ENCODE measurements at regions not wholly inside any gene's neighbourhood (a gene's known extent, or its start where the extent isn't known, plus 50 kb on each side); places are given as distances from the start of the nearest gene placed in this dataset.
A peak's percentile ranks its signal among the peaks of the same experiment; 100 is the strongest.

- peak overlapping the region; percentile 52 for H3K27ac Mint-ChIP-seq
- DNase-seq (ENCODE audit: low spot score in 2 of 2, unreplicated experiment in 2 of 2) = no peak
- no peak overlapping the region for H3K4me3 Mint-ChIP-seq
- no peaks in the 10 kb centered on the region for H3K9me3 Mint-ChIP-seq
- TF ChIP-seq, protein P1, sequence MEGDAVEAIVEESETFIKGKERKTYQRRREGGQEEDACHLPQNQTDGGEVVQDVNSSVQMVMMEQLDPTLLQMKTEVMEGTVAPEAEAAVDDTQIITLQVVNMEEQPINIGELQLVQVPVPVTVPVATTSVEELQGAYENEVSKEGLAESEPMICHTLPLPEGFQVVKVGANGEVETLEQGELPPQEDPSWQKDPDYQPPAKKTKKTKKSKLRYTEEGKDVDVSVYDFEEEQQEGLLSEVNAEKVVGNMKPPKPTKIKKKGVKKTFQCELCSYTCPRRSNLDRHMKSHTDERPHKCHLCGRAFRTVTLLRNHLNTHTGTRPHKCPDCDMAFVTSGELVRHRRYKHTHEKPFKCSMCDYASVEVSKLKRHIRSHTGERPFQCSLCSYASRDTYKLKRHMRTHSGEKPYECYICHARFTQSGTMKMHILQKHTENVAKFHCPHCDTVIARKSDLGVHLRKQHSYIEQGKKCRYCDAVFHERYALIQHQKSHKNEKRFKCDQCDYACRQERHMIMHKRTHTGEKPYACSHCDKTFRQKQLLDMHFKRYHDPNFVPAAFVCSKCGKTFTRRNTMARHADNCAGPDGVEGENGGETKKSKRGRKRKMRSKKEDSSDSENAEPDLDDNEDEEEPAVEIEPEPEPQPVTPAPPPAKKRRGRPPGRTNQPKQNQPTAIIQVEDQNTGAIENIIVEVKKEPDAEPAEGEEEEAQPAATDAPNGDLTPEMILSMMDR (IDR thresholded peaks at IDR 0.05; ENCODE audit: unreplicated experiment) = no peak
- peaks cover 12% of the 10 kb centered on the region for H3K4me1 Mint-ChIP-seq
- H3K36me3 Mint-ChIP-seq = no peaks in the 10 kb centered on the region
- H3K27me3 Mint-ChIP-seq (ENCODE audit: low read depth) = peaks cover 66% of the 10 kb centered on the region
Observed at GRCh38 chr16:55045756-55046460, 115.2 kb downstream of the IRX5 start.

DNA sequence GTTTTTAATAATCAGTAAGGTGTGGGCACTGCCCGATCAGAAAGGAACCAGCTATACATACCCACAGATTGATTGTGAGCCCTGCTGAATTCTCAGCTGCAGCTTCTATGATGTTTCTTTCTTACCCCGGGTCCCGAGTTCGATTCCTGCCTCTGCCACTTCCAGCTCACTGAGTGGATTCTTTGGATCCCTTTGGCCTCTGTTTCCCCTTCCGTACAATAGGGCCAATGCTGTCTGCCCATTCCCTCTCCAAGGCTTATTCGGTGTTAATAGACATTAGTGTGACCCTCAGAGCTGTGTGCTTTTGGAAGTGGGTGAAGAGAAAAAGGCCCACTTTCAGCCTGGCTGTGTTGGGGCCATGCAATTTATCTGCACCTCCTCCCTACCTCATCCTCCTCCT lies 115.8 kb downstream of the IRX5 start:
- no peaks in the 10 kb centered on the region for H3K36me3 Mint-ChIP-seq

DNA sequence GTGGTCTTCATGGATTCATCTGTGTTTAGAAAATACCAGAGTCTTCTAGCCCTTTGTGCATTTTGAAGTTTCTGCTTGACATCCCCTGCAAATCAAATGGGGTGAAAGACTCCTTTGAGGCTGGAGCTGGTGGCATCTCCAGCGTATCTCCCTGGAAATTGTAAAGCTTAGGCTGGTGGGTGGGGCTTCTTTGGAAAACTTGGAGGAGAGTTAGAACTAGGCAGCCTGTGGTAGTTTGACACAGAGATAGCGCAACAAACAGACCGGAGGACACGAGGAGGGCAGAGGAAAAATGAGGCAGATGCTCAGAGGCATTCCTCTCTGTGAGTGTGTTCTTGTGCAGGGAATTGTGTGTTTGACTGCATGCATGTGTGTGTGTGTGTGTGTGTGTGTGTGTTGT lies 116.3 kb downstream of the IRX5 start:
- TF ChIP-seq, protein P1 (IDR thresholded peaks at IDR 0.05; ENCODE audit: unreplicated experiment) = no peak
- H3K4me3 Mint-ChIP-seq = no peak overlapping the region
- no peak for DNase-seq (ENCODE audit: low spot score in 2 of 2, unreplicated experiment in 2 of 2)
- H3K27me3 Mint-ChIP-seq (ENCODE audit: low read depth) = peaks cover 58% of the 10 kb centered on the region
- H3K27ac Mint-ChIP-seq = no peak overlapping the region
- peaks cover 16% of the 10 kb centered on the region for H3K4me1 Mint-ChIP-seq
- no peaks in the 10 kb centered on the region for H3K36me3 Mint-ChIP-seq
- no peaks in the 10 kb centered on the region for H3K9me3 Mint-ChIP-seq

More for the DNA sequence above, 115.8 kb downstream of the IRX5 start:
- TF ChIP-seq, protein P1 (IDR thresholded peaks at IDR 0.05; ENCODE audit: unreplicated experiment) = no peak
- Mint-ChIP-seq H3K27ac (no peak overlapping the region), H3K4me1 (peaks cover 16% of the 10 kb centered on the region), H3K9me3 (no peaks in the 10 kb centered on the region), H3K4me3 (no peak overlapping the region), H3K27me3 (ENCODE audit: low read depth) (peaks cover 60% of the 10 kb centered on the region)
- no peak for DNase-seq (ENCODE audit: low spot score in 2 of 2, unreplicated experiment in 2 of 2)

DNA sequence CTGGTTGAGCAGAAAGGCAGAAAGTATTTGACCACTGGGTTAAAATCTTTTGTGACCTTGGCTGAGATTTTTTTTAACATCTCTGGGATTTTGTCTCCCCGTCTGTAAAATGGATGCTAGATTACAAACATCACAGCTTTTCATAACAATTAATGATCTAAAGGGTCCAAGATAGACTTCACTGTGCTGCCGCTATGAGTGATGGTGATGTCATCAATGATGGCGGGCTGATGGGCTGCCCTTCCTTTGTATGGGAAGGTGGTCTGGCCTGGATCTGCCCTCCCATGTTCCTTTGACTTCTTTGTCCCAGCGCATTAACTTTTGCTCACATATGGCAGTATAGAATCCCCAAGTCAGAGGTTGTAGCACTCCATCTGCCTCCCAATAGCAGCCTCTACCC lies 116.7 kb downstream of the IRX5 start:
- DNase-seq (ENCODE audit: low spot score in 2 of 2, unreplicated experiment in 2 of 2) = no peak
- Mint-ChIP-seq H3K4me1 (peaks cover 16% of the 10 kb centered on the region), H3K27me3 (ENCODE audit: low read depth) (peaks cover 56% of the 10 kb centered on the region), H3K36me3 (no peaks in the 10 kb centered on the region), H3K4me3 (no peak overlapping the region), H3K27ac (no peak overlapping the region), H3K9me3 (no peaks in the 10 kb centered on the region)
- TF ChIP-seq, protein P1 (IDR thresholded peaks at IDR 0.05; ENCODE audit: unreplicated experiment) = no peak

- DNase-seq (ENCODE audit: low spot score in 2 of 2, unreplicated experiment in 2 of 2) = no peak
- Mint-ChIP-seq H3K36me3 (no peaks in the 10 kb centered on the region), H3K4me1 (peaks cover 16% of the 10 kb centered on the region), H3K9me3 (no peaks in the 10 kb centered on the region), H3K27me3 (ENCODE audit: low read depth) (peaks cover 52% of the 10 kb centered on the region), H3K4me3 (no peak overlapping the region), H3K27ac (no peak overlapping the region)
- TF ChIP-seq, protein P1 (IDR thresholded peaks at IDR 0.05; ENCODE audit: unreplicated experiment) = no peak
Observed at GRCh38 chr16:55047903-55048497, 117.3 kb downstream of the IRX5 start.
